ENCODE measurements at regions not wholly inside any gene's neighbourhood (a gene's known extent, or its start where the extent isn't known, plus 50 kb on each side); places are given as distances from the start of the nearest gene placed in this dataset.
"Not testable (repeated sequence)": the region's sequence is repeated elsewhere in the genome, so short reads cannot be mapped to it uniquely, and the experiment has no call there.

- ATAC-seq (ENCODE audit: low read depth) (no peak), DNase-seq (ENCODE audit: low spot score in 2 of 2) (no peak)
- no peaks in the 10 kb centered on the region for H3K27me3 Mint-ChIP-seq
- no peak overlapping the region for H3K4me3 Mint-ChIP-seq
- H3K36me3 Mint-ChIP-seq = no peaks in the 10 kb centered on the region
- H3K4me1 Mint-ChIP-seq = no peaks in the 10 kb centered on the region
- H3K27ac Mint-ChIP-seq = no peak overlapping the region
- H3K9me3 Mint-ChIP-seq = no peaks in the 10 kb centered on the region
Measured at GRCh38 chr14:43147485-43147884, 1359.6 kb downstream of the FSCB start.

DNA sequence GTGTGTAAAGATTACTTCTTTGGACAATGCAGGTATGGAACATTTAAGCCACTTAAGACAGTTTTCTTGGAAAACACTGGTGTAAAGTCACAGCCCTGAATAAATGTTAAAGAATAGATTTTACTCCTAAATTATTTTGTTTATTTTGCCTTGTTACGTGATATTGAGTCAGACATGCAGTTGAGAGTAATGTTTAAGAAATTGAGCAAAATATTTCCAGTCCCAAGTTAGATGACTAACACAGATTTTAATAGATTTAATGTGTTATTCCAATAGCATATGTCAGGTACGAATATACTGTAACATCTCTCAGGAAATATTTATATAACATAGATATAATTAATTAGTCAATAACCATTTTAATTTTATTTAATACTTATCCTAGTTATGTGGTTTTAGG lies 1361.7 kb downstream of the FSCB start:
- H3K4me1 Mint-ChIP-seq = no peaks in the 10 kb centered on the region
- ATAC-seq (ENCODE audit: low read depth) = no peak
- no peak overlapping the region for H3K27ac Mint-ChIP-seq
- no peak overlapping the region for H3K4me3 Mint-ChIP-seq
- no peaks in the 10 kb centered on the region for H3K36me3 Mint-ChIP-seq
- H3K27me3 Mint-ChIP-seq = no peaks in the 10 kb centered on the region
- DNase-seq (ENCODE audit: low spot score in 2 of 2) = no peak
- H3K9me3 Mint-ChIP-seq = no peaks in the 10 kb centered on the region

DNA sequence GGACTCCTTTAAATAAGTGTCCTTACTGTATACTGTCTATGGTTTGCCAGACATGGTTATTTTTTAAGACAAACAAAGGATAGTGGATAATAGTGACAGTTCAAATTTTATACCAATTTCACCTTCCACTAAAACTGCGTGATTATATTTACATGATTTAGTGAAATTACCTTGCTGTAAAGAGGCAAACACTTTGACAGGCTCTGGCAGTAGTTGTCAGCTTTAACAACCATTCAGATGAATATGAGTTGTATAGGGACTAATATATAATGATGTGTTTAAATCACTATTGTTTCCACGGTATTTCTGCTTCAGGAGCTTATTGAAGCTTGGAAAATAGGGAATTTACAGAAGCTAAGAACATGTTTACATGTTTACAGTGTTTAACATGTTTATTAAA lies 1364.0 kb downstream of the FSCB start:
- ATAC-seq (ENCODE audit: low read depth) (no peak), DNase-seq (ENCODE audit: low spot score in 2 of 2) (no peak)
- Mint-ChIP-seq H3K9me3 (peaks cover 4% of the 10 kb centered on the region), H3K4me1 (no peaks in the 10 kb centered on the region), H3K27me3 (no peaks in the 10 kb centered on the region), H3K36me3 (no peaks in the 10 kb centered on the region), H3K27ac (no peak overlapping the region), H3K4me3 (no peak overlapping the region)

DNA sequence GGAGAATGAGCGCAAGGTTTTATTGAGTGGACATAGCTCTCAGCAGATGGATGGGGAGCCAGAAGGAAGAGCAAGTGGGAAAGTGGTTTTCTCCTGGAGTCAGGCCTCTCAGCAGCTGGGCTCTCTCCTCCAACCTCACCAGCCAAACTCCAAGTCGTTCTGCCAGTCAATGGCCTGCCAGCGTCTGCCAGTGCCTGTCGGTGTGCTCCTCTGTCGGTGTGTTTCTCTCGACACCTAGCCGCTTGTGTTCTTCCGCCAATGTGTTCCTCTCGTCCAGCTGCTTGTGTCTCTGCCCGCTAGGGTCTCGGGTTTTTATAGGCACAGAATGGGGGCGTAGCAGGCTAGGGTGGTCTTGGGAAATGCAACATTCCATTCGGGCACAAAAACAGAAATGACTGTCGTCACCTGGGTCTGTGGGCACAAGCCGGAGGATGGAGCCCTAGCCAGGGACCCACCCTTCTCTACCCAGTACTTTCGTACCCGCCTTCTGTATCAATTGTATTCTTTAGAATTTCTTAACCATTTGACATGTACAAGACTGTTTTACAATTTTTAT lies 1365.4 kb downstream of the FSCB start:
- DNase-seq (ENCODE audit: low spot score in 2 of 2) = no peak
- Mint-ChIP-seq H3K4me3 (no peak overlapping the region), H3K27me3 (no peaks in the 10 kb centered on the region), H3K9me3 (peaks cover 4% of the 10 kb centered on the region), H3K36me3 (no peaks in the 10 kb centered on the region), H3K27ac (no peak overlapping the region), H3K4me1 (no peaks in the 10 kb centered on the region)
- no peak for ATAC-seq (ENCODE audit: low read depth)

DNA sequence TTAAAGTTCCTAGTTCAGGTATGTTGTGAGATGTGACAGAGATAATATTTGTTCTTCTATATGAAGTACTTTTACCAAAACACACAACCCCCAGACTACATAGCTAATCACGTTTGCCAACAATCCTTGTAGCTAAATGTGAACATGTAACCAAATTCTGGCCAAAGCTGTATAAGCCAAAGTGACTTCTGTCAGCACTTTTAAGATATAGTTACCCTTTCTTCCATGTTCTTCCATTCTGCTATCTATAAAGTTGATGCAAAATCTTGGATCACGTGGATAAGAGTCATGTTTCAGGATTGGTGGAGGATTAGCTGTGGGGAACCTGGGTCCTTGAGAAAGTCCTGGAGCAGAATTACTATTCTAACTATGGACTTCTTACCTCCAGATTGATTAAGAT lies 1366.6 kb downstream of the FSCB start:
- H3K27me3 Mint-ChIP-seq = no peaks in the 10 kb centered on the region
- H3K36me3 Mint-ChIP-seq = no peaks in the 10 kb centered on the region
- H3K4me1 Mint-ChIP-seq = no peaks in the 10 kb centered on the region
- no peak overlapping the region for H3K27ac Mint-ChIP-seq
- peaks cover 4% of the 10 kb centered on the region for H3K9me3 Mint-ChIP-seq
- DNase-seq (ENCODE audit: low spot score in 2 of 2) = no peak
- no peak for ATAC-seq (ENCODE audit: low read depth)
- H3K4me3 Mint-ChIP-seq = no peak overlapping the region

DNA sequence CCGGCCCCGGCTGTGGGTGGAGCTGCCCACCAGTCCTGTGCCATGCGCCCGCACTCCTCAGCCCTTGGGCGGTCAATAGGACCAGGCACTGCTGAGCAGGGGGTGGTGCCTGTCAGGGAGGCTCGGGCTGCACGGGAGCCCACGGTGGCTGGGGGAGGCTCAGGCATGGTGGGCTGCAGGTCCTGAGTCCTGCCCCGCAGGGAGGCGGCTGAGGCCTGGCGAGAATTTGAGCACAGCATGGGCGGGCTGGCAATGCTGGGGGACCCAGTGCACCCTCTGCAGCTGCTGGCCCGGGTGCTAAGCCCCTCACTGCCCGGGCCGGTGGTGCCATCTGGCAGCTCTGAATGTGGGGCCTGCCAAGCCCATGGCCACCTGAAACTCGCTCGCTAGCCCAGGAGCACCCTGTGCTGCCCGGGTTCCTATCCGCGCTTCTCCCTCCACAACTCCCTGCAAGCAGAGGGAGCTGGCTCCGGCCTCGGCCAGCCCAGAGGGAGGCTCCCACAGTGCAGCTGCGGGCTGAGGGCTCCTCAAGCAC lies 1371.1 kb downstream of the FSCB start:
- no peaks in the 10 kb centered on the region for H3K27me3 Mint-ChIP-seq
- no peak overlapping the region for H3K4me3 Mint-ChIP-seq
- H3K36me3 Mint-ChIP-seq = no peaks in the 10 kb centered on the region
- no peak overlapping the region for H3K27ac Mint-ChIP-seq
- DNase-seq (ENCODE audit: low spot score in 2 of 2) = no peak
- no peak for ATAC-seq (ENCODE audit: low read depth)
- no peaks in the 10 kb centered on the region for H3K4me1 Mint-ChIP-seq
- H3K9me3 Mint-ChIP-seq = peaks cover 4% of the 10 kb centered on the region

DNA sequence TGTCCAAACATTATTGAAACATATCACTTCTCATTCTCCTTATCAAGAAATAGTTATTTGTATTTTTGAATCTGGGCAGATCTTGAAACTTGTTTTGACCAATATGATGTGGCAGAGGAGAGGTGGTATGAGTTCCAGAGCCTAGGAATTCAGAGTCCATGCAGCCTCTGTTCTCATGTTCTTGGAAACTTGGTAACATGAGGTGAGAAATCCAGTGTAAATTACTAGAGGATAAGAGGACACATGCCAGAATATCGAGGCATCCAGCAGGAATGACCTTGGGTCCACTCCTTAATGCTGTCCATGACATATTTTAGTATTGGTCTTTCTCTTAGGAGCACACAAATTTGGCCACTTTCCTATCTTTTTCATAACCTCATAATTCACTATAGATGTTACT lies 1374.6 kb downstream of the FSCB start:
- no peaks in the 10 kb centered on the region for H3K4me1 Mint-ChIP-seq
- ATAC-seq (ENCODE audit: low read depth) (no peak), DNase-seq (ENCODE audit: low spot score in 2 of 2) (no peak)
- H3K36me3 Mint-ChIP-seq = no peaks in the 10 kb centered on the region
- no peak overlapping the region for H3K4me3 Mint-ChIP-seq
- no peaks in the 10 kb centered on the region for H3K27me3 Mint-ChIP-seq
- no peak overlapping the region for H3K27ac Mint-ChIP-seq
- H3K9me3 Mint-ChIP-seq = peaks cover 2% of the 10 kb centered on the region

GRCh38 chr14:43128429-43128828 lies 1378.7 kb downstream of the FSCB start:
- H3K27ac Mint-ChIP-seq; H3K4me1 Mint-ChIP-seq; H3K27me3 Mint-ChIP-seq; ATAC-seq (ENCODE audit: low read depth); H3K9me3 Mint-ChIP-seq; H3K36me3 Mint-ChIP-seq; DNase-seq (ENCODE audit: low spot score in 2 of 2); H3K4me3 Mint-ChIP-seq: not testable (repeated sequence)

- not testable (repeated sequence) for H3K36me3 Mint-ChIP-seq; ATAC-seq (ENCODE audit: low read depth); H3K4me1 Mint-ChIP-seq; H3K27me3 Mint-ChIP-seq; H3K9me3 Mint-ChIP-seq; H3K27ac Mint-ChIP-seq; H3K4me3 Mint-ChIP-seq; DNase-seq (ENCODE audit: low spot score in 2 of 2)
Measured at GRCh38 chr14:43127874-43128273, 1379.2 kb downstream of the FSCB start.

- DNase-seq (ENCODE audit: low spot score in 2 of 2) = no peak
- H3K27ac Mint-ChIP-seq = no peak overlapping the region
- H3K9me3 Mint-ChIP-seq = peaks cover 1% of the 10 kb centered on the region
- H3K4me1 Mint-ChIP-seq = no peaks in the 10 kb centered on the region
- no peak overlapping the region for H3K4me3 Mint-ChIP-seq
- H3K27me3 Mint-ChIP-seq = no peaks in the 10 kb centered on the region
- no peak for ATAC-seq (ENCODE audit: low read depth)
- no peaks in the 10 kb centered on the region for H3K36me3 Mint-ChIP-seq
Measured at GRCh38 chr14:43123544-43123943, 1383.5 kb downstream of the FSCB start.

DNA sequence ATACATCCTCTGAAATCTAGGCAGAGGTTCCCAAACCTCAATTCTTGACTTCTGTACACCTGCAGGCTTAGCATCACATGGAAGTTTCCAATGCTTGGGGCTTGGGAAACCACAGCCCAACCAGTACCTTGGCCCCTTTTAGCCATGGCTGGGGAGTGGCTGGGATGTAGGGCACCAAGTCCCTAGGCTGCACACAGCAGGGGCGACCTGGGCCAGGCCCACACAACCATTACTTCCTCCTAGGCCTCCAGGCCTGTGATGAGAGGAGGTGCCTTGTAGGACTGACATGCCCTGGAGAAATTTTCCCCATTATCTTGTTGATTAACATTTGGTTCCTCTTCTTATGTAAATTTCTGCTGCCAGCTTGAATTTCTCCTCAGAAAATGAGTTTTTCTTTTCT lies 1387.4 kb downstream of the FSCB start:
- H3K9me3 Mint-ChIP-seq = peaks cover 4% of the 10 kb centered on the region
- H3K27ac Mint-ChIP-seq = no peak overlapping the region
- no peak for DNase-seq (ENCODE audit: low spot score in 2 of 2)
- H3K36me3 Mint-ChIP-seq = no peaks in the 10 kb centered on the region
- no peaks in the 10 kb centered on the region for H3K27me3 Mint-ChIP-seq
- H3K4me3 Mint-ChIP-seq = no peak overlapping the region
- ATAC-seq (ENCODE audit: low read depth) = no peak
- no peaks in the 10 kb centered on the region for H3K4me1 Mint-ChIP-seq

DNA sequence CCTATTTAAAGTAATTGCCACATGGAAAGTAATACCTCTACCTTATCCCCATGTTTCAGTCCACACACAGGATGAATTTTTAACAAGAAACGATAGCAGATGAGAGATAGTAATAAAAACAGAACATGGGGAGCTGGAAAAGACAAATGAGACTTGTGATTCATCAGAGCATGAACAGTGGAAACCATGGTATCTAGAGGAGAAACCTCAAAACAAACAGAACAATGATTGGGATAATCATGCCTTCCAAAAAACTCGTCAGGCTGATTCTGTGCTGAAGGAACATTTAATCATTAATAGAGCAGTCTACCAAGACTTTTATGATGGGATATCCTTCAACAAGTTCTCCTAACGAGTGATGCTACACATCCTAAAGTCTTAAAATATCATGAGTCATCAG lies 1390.7 kb downstream of the FSCB start:
- H3K4me1 Mint-ChIP-seq = no peaks in the 10 kb centered on the region
- no peak for ATAC-seq (ENCODE audit: low read depth)
- no peaks in the 10 kb centered on the region for H3K27me3 Mint-ChIP-seq
- H3K36me3 Mint-ChIP-seq = no peaks in the 10 kb centered on the region
- no peak overlapping the region for H3K27ac Mint-ChIP-seq
- DNase-seq (ENCODE audit: low spot score in 2 of 2) = no peak
- no peak overlapping the region for H3K4me3 Mint-ChIP-seq
- peaks cover 4% of the 10 kb centered on the region for H3K9me3 Mint-ChIP-seq

GRCh38 chr14:43105305-43105704 lies 1401.8 kb downstream of the FSCB start:
- Mint-ChIP-seq H3K27me3 (no peaks in the 10 kb centered on the region), H3K9me3 (no peaks in the 10 kb centered on the region), H3K36me3 (no peaks in the 10 kb centered on the region), H3K4me3 (no peak overlapping the region), H3K27ac (no peak overlapping the region), H3K4me1 (no peaks in the 10 kb centered on the region)
- ATAC-seq (ENCODE audit: low read depth) (no peak), DNase-seq (ENCODE audit: low spot score in 2 of 2) (no peak)

DNA sequence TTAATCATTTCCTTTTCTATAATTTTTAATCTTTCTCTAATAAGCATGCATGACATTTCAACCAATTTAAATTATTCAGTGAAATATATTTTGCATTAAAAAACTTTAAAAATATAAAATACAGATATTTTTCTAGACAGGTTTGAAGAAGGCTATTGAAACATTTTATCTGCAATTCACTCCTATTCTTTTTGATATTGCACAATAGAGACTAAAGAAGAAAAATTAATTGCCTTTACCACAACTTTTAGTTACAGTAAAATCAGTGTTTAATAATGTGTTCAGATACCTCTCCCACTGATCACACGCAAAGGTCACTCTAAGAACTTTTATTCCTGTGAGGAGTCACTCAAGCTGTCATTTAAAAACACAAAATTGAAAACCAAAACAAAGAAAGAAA lies 1416.7 kb downstream of the FSCB start:
- Mint-ChIP-seq H3K27me3 (no peaks in the 10 kb centered on the region), H3K4me3 (no peak overlapping the region), H3K9me3 (peaks cover 4% of the 10 kb centered on the region), H3K36me3 (no peaks in the 10 kb centered on the region), H3K27ac (no peak overlapping the region), H3K4me1 (no peaks in the 10 kb centered on the region)
- ATAC-seq (ENCODE audit: low read depth) = no peak
- DNase-seq (ENCODE audit: low spot score in 2 of 2) = no peak

DNA sequence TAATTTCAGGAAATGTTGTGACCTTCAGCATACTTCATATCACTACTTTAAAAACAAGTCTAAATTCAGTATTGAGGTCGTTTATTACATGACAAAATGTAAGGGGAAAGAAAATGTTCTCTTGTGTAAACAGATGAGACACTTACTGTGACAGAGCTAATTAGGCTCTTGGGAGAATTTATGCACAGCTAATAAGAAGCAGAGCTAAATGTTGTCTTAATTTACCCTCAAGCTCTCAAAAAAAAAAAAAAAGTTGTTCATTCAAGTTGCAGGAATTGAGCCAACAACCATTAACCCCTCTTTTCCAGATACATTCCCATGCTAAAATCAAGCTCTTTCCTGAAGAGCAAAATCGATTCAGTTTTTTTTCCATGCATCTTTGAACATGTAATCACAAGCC lies 1419.4 kb downstream of the FSCB start:
- no peak for DNase-seq (ENCODE audit: low spot score in 2 of 2)
- Mint-ChIP-seq H3K27ac (no peak overlapping the region), H3K27me3 (no peaks in the 10 kb centered on the region), H3K9me3 (peaks cover 8% of the 10 kb centered on the region), H3K36me3 (no peaks in the 10 kb centered on the region), H3K4me1 (no peaks in the 10 kb centered on the region), H3K4me3 (no peak overlapping the region)
- no peak for ATAC-seq (ENCODE audit: low read depth)

All from memory B cell (primary cell).